Daoy (cell line): ENCODE measurements at regions not wholly inside any gene's neighbourhood (a gene's known extent, or its start where the extent isn't known, plus 50 kb on each side); places are given as distances from the start of the nearest gene placed in this dataset.

Experiments
- DNase-seq: peaks from one replicate; pipeline ENCODE4 v3.0.0-alpha.2; 2015; ENCODE audit warnings: low read depth

GRCh38 chr3:110226645-110227044 is 845.0 kb upstream of the NECTIN3 start:
- no peak for DNase-seq

GRCh38 chr3:110227991-110228390 is 843.6 kb upstream of the NECTIN3 start:
- DNase-seq, result no peak

GRCh38 chr3:110234831-110235230 is 836.8 kb upstream of the NECTIN3 start:
- no peak for DNase-seq

- DNase-seq, result no peak
Measured at GRCh38 chr3:110236976-110237610, 834.5 kb upstream of the NECTIN3 start.

GRCh38 chr3:110243081-110243480 is 828.5 kb upstream of the NECTIN3 start:
- no peak for DNase-seq

- no peak for DNase-seq
Measured at GRCh38 chr3:110246796-110247376, 824.7 kb upstream of the NECTIN3 start.

- DNase-seq, result no peak
Measured at GRCh38 chr3:110248666-110249065, 823.0 kb upstream of the NECTIN3 start.

- no peak for DNase-seq
Measured at GRCh38 chr3:110253794-110254193, 817.8 kb upstream of the NECTIN3 start.

GRCh38 chr3:110254591-110254990 is 817.0 kb upstream of the NECTIN3 start:
- no peak for DNase-seq

- DNase-seq, result no peak
Measured at GRCh38 chr3:110261141-110261540, 810.5 kb upstream of the NECTIN3 start.

- no peak for DNase-seq
Measured at GRCh38 chr3:110262896-110263295, 808.7 kb upstream of the NECTIN3 start.

- DNase-seq, result no peak
Measured at GRCh38 chr3:110265302-110265701, 806.3 kb upstream of the NECTIN3 start.

- DNase-seq, result no peak
Measured at GRCh38 chr3:110267304-110267845, 804.2 kb upstream of the NECTIN3 start.

GRCh38 chr3:110272525-110272924 is 799.1 kb upstream of the NECTIN3 start:
- DNase-seq, result no peak

- no peak for DNase-seq
Measured at GRCh38 chr3:110291886-110292501, 779.6 kb upstream of the NECTIN3 start.

- DNase-seq, result no peak
Measured at GRCh38 chr3:110293660-110294059, 778.0 kb upstream of the NECTIN3 start.

GRCh38 chr3:110296885-110297284 is 774.7 kb upstream of the NECTIN3 start:
- DNase-seq, result no peak

- no peak for DNase-seq
Measured at GRCh38 chr3:110301781-110302180, 769.8 kb upstream of the NECTIN3 start.

GRCh38 chr3:110307065-110307809 is 764.4 kb upstream of the NECTIN3 start:
- no peak for DNase-seq

- no peak for DNase-seq
Measured at GRCh38 chr3:110311541-110311940, 760.1 kb upstream of the NECTIN3 start.

- peak; percentile 50 for DNase-seq
Measured at GRCh38 chr3:110314512-110315114, 757.0 kb upstream of the NECTIN3 start.

GRCh38 chr3:110318108-110318507 is 753.5 kb upstream of the NECTIN3 start:
- DNase-seq, result peak; percentile 5
